ENCODE measurements at regions not wholly inside any gene's neighbourhood (a gene's known extent, or its start where the extent isn't known, plus 50 kb on each side); places are given as distances from the start of the nearest gene placed in this dataset.

DNA sequence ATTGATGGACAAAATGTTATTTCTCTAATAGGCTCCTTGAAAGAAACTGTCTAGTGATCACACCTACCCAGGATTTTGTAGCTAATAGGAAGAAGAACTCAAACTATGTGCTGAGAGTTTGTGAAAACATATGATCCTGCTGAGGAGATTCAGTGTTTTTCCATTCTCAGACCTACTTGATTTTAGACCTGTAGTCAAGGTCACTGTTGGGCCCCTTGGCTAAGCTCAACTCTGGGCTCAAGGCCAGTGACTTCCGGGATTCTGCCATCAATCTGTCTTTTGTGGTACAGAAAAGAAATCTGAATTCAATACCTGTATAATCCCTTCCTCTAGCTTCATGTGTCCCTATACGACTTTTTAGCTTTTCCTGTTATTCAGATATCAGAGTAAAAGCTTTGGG is 79.7 kb upstream of the FERD3L start:
- ChIA-PET POLR2A (no interaction called here), CTCF (no interaction called here)
- no peaks in the 10 kb centered on the region for H3K4me1 Mint-ChIP-seq (ENCODE audit: low read depth)
- H3K27me3 Mint-ChIP-seq: no peaks in the 10 kb centered on the region
- H3K27ac Mint-ChIP-seq: no peak overlapping the region
- no peak for TF ChIP-seq CTCF (IDR thresholded peaks at IDR 0.05)
- intact Hi-C loops (cut with micrococcal nuclease): no loop called here
- no peak for DNase-seq
- H3K4me3 Mint-ChIP-seq: no peak overlapping the region
- no peak for ATAC-seq
- H3K9me3 Mint-ChIP-seq: peaks cover 7% of the 10 kb centered on the region
- H3K36me3 Mint-ChIP-seq (ENCODE audit: low read depth): no peaks in the 10 kb centered on the region

GRCh38 chr7:19215412-19215811 is 70.2 kb upstream of the FERD3L start:
- Mint-ChIP-seq H3K4me3 (no peak overlapping the region), H3K27me3 (no peaks in the 10 kb centered on the region), H3K27ac (no peak overlapping the region), H3K36me3 (ENCODE audit: low read depth) (no peaks in the 10 kb centered on the region), H3K4me1 (ENCODE audit: low read depth) (no peaks in the 10 kb centered on the region), H3K9me3 (peaks cover 7% of the 10 kb centered on the region)
- no peak for DNase-seq
- CTCF ChIA-PET: no interaction called here
- ATAC-seq: no peak
- intact Hi-C loops (cut with micrococcal nuclease): no loop called here
- no peak for TF ChIP-seq CTCF (IDR thresholded peaks at IDR 0.05)
- POLR2A ChIA-PET: no interaction called here

- Mint-ChIP-seq H3K27me3 (no peaks in the 10 kb centered on the region), H3K4me1 (ENCODE audit: low read depth) (no peaks in the 10 kb centered on the region), H3K36me3 (ENCODE audit: low read depth) (no peaks in the 10 kb centered on the region), H3K9me3 (peaks cover 6% of the 10 kb centered on the region), H3K27ac (no peak overlapping the region), H3K4me3 (no peak overlapping the region)
- intact Hi-C loops (cut with micrococcal nuclease): no loop called here
- ATAC-seq (no peak), DNase-seq (no peak)
- POLR2A ChIA-PET: no interaction called here
- TF ChIP-seq CTCF (IDR thresholded peaks at IDR 0.05): no peak
- CTCF ChIA-PET: no interaction called here
Measured at GRCh38 chr7:19213746-19214145, 68.5 kb upstream of the FERD3L start.

DNA sequence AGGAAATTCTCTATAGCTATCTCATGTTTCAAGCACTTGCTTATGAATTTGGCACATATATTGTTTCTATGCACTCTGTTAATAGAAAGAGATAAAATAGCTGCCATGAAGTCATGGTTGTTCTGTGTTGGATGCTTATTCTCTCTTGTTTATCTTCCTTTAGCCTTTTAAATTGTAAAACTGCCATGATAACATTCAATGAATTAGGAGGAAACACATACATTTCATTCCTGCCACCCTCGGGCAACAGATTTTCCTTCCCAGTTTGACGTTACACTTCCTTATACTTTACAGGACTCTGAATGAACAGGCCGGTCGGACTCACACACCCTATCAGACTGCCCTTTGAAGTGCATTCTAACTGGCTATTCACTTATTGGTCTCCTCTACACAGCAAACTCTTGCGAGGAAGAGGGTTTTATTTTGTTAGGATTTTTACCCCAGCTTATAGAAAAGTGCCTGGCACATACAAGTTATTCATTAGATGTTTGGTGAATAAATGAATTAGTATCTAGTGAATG is 65.7 kb upstream of the FERD3L start:
- Mint-ChIP-seq H3K36me3 (ENCODE audit: low read depth) (no peaks in the 10 kb centered on the region), H3K4me1 (ENCODE audit: low read depth) (no peaks in the 10 kb centered on the region), H3K4me3 (no peak overlapping the region), H3K27ac (no peak overlapping the region), H3K9me3 (peaks cover 5% of the 10 kb centered on the region), H3K27me3 (no peaks in the 10 kb centered on the region)
- ATAC-seq (no peak), DNase-seq (no peak)
- intact Hi-C loops (cut with micrococcal nuclease): no loop called here
- no peak for TF ChIP-seq CTCF (IDR thresholded peaks at IDR 0.05)
- ChIA-PET POLR2A (no interaction called here), CTCF (no interaction called here)

DNA sequence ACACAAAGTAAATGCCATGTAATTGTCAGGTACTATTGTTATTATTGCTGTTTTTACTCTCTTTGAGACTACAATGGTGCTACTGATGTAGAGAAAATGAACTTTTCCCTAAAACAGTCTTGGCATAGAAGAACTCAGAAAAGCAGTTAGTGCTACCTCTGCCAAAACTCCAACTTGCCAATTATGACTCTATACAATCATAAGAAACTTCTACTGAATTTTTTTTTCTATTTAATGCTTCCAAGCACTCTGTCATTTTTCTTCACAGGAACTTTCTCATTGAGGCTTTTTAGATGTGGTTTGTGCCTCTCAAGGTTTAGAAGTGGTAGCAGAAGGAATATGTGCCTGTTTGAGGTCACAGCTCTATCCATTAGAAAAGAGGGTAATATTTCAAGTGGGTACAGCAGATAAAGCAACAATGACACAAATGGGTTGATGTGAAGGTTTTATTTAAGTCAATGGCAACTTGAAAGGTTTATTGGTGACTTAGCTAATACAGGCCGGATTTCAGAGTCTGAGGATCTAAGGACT is 64.0 kb upstream of the FERD3L start:
- POLR2A ChIA-PET: no interaction called here
- Mint-ChIP-seq H3K4me3 (no peak overlapping the region), H3K27ac (no peak overlapping the region), H3K4me1 (ENCODE audit: low read depth) (no peaks in the 10 kb centered on the region), H3K9me3 (peaks cover 5% of the 10 kb centered on the region), H3K27me3 (no peaks in the 10 kb centered on the region), H3K36me3 (ENCODE audit: low read depth) (no peaks in the 10 kb centered on the region)
- TF ChIP-seq CTCF (IDR thresholded peaks at IDR 0.05): no peak
- intact Hi-C loops (cut with micrococcal nuclease): no loop called here
- CTCF ChIA-PET: no interaction called here
- DNase-seq (no peak), ATAC-seq (no peak)
